ENCODE measurements at regions not wholly inside any gene's neighbourhood (a gene's known extent, or its start where the extent isn't known, plus 50 kb on each side); places are given as distances from the start of the nearest gene placed in this dataset.

DNA sequence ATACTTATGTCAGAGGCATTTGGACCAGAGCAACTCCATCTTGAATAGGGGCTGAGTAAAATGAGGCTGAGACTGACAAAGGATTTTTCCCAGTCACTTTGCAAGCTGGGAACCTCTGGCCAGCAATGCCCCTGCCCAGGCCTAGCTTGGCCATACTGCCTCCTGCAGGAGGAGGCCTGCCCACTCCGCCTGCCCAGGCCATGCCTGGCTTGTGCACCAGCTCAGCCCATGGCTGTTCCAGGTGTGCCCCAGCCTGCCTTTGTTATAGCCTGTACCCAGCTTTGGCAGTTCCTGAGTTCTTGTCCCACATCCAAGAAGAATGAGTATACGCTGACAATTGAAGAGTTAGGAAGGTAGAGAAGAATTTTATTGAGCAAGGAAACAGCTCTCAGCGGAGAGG lies 176.1 kb downstream of the AASDH start:
- TF ChIP-seq, protein P1, sequence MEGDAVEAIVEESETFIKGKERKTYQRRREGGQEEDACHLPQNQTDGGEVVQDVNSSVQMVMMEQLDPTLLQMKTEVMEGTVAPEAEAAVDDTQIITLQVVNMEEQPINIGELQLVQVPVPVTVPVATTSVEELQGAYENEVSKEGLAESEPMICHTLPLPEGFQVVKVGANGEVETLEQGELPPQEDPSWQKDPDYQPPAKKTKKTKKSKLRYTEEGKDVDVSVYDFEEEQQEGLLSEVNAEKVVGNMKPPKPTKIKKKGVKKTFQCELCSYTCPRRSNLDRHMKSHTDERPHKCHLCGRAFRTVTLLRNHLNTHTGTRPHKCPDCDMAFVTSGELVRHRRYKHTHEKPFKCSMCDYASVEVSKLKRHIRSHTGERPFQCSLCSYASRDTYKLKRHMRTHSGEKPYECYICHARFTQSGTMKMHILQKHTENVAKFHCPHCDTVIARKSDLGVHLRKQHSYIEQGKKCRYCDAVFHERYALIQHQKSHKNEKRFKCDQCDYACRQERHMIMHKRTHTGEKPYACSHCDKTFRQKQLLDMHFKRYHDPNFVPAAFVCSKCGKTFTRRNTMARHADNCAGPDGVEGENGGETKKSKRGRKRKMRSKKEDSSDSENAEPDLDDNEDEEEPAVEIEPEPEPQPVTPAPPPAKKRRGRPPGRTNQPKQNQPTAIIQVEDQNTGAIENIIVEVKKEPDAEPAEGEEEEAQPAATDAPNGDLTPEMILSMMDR (IDR thresholded peaks at IDR 0.05 in 2 of 3, conservative IDR thresholded peaks at IDR 0.05 in 1 of 3; ENCODE audit: borderline replicate concordance in 1 of 3, insufficient read depth in 1 of 3, low read depth in 2 of 3, low read length in 2 of 3), result no peak
- no peak for TF ChIP-seq EZH2phosphoT487 (IDR thresholded peaks at IDR 0.05; ENCODE audit: borderline replicate concordance)
- no peak for TF ChIP-seq TCF7L2 (IDR thresholded peaks at IDR 0.05; ENCODE audit: borderline replicate concordance, extremely low read depth, insufficient read depth, insufficient read length)
- no peak for TF ChIP-seq POLR2A (IDR thresholded peaks at IDR 0.05; ENCODE audit: borderline replicate concordance, extremely low read depth, insufficient read depth, insufficient read length)

Data from HCT116 (cell line).